H1 (cell line): ENCODE measurements at regions not wholly inside any gene's neighbourhood (a gene's known extent, or its start where the extent isn't known, plus 50 kb on each side); places are given as distances from the start of the nearest gene placed in this dataset.

Experiments
- CTCF ChIA-PET: fragments of 300-600 bp; sonication (Branson Sonifier 250); formaldehyde crosslinking; loops from one replicate; lab custom pipeline; 2021; ENCODE audit not compliant: partially characterized antibody; lab: Charles Lee
- POLR2A ChIA-PET: fragments of 300-600 bp; sonication (Branson Sonifier 250); formaldehyde crosslinking; loops from one replicate; lab custom pipeline; 2021; ENCODE audit warnings: inconsistent platforms; ENCODE audit not compliant: partially characterized antibody; lab: Charles Lee
- DNase-seq, 2 experiments: peaks; one replicate each; pipeline versions ENCODE4 v3.0.0 to v3.0.0-alpha.2; 2010 to 2022; ENCODE audit warnings: low spot score in 2 of 2, low read depth in 1 of 2, mixed read lengths in 1 of 2
- FAIRE-seq: peaks from 2 replicates; lab custom pipeline; 2011; peaks lifted over from hg19 to GRCh38; lab: Jason Lieb, UNC
- H2AFZ ChIP-seq: 2 replicates; pipeline ENCODE4 v1.8.1; 2012; ENCODE audit warnings: low read length, inconsistent platforms
- H2AK5ac ChIP-seq: 2 replicates; pipeline ENCODE4 v1.6.1; 2013; ENCODE audit warnings: low read depth, low read length
- H2BK120ac ChIP-seq: replicated peaks from 2 replicates; pipeline ENCODE3; 2013; ENCODE audit warnings: low read depth, low read length, inconsistent platforms
- H2BK12ac ChIP-seq: 2 replicates; pipeline ENCODE4 v1.6.1; 2013; ENCODE audit warnings: low read depth, low read length
- H2BK15ac ChIP-seq: 2 replicates; pipeline ENCODE4 v1.6.1; 2013; ENCODE audit warnings: low read length
- H2BK20ac ChIP-seq: 2 replicates; pipeline ENCODE4 v1.6.1; 2013; ENCODE audit warnings: low read length
- H2BK5ac ChIP-seq: 2 replicates; pipeline ENCODE4 v1.6.1; 2013; ENCODE audit warnings: low read depth, low read length
- H3K14ac ChIP-seq: 2 replicates; pipeline ENCODE4 v1.6.1; 2013; ENCODE audit warnings: inconsistent platforms; ENCODE audit not compliant: insufficient read length
- H3K18ac ChIP-seq: 2 replicates; pipeline ENCODE4 v1.6.1; 2013; ENCODE audit warnings: low read length; ENCODE audit errors: extremely low read depth
- H3K23ac ChIP-seq: 2 replicates; pipeline ENCODE4 v1.6.1; 2013; ENCODE audit warnings: inconsistent platforms; ENCODE audit not compliant: insufficient read length
- H3K23me2 ChIP-seq: 2 replicates; pipeline ENCODE4 v1.6.1; 2013; ENCODE audit warnings: low read depth, low read length
- H3K27ac ChIP-seq: 2 replicates; pipeline ENCODE4 v1.6.1; 2011; ENCODE audit warnings: low read depth, low read length, inconsistent platforms
- H3K27me3 ChIP-seq, 4 experiments: replicated peaks in 1 of 4; 1 replicate in 1 of 4; 2 replicates in 3 of 4; pipeline versions ENCODE4 v1.6.1 to v1.8.1; 2011 to 2013; ENCODE audit warnings: low read length in 3 of 4, mild to moderate bottlenecking in 3 of 4, inconsistent platforms in 2 of 4, mixed read lengths in 2 of 4, moderate library complexity in 1 of 4; ENCODE audit not compliant: control insufficient read depth in 3 of 4, insufficient read depth in 3 of 4; ENCODE audit errors: extremely low read depth in 1 of 4
- H3K36me3 ChIP-seq, 4 experiments: 2 replicates each; pipeline versions ENCODE4 v1.6.1 to v1.8.1; 2011 to 2013; ENCODE audit warnings: mild to moderate bottlenecking in 4 of 4, low read length in 3 of 4, moderate library complexity in 2 of 4, control low read depth in 1 of 4, inconsistent platforms in 1 of 4; ENCODE audit not compliant: insufficient read depth in 4 of 4, control insufficient read depth in 2 of 4
- H3K4ac ChIP-seq: replicated peaks from 2 replicates; pipeline ENCODE3; 2013; ENCODE audit warnings: low read length, low read depth, mixed read lengths, inconsistent platforms; ENCODE audit not compliant: insufficient read length
- H3K4me1 ChIP-seq, 4 experiments: replicated peaks in 1 of 4; 1 replicate in 1 of 4; 2 replicates in 3 of 4; pipeline versions ENCODE4 v1.6.1 to v1.8.1; 2011 to 2013; ENCODE audit warnings: low read length in 3 of 4, inconsistent platforms in 2 of 4, mixed read lengths in 1 of 4; ENCODE audit not compliant: insufficient read depth in 4 of 4, control insufficient read depth in 3 of 4
- H3K4me2 ChIP-seq, 2 experiments: 2 replicates each; pipeline versions ENCODE4 v1.6.1 to v1.8.1; 2011 to 2013; ENCODE audit warnings: low read depth in 2 of 2, low read length in 2 of 2, control low read depth in 1 of 2, inconsistent platforms in 1 of 2, mild to moderate bottlenecking in 1 of 2; ENCODE audit not compliant: insufficient read depth in 1 of 2
- H3K4me3 ChIP-seq, 4 experiments: fragments of 200-600, 300-600 bp in 1 of 4; sonication (generic), shearing (Covaris generic), sonication (Bioruptor Twin) in 1 of 4; 2 replicates each; pipeline versions ENCODE4 v1.5.1 to v1.8.1; 2011 to 2016; ENCODE audit warnings: low read length in 4 of 4, low read depth in 3 of 4, control low read depth in 2 of 4, inconsistent platforms in 2 of 4, mild to moderate bottlenecking in 2 of 4, mixed read lengths in 1 of 4, moderate library complexity in 1 of 4; ENCODE audit not compliant: insufficient read depth in 2 of 4; ENCODE audit errors: extremely low read depth in 1 of 4
- H3K56ac ChIP-seq: replicated peaks from 2 replicates; pipeline ENCODE3; 2013; ENCODE audit warnings: low read depth, mild to moderate bottlenecking, mixed read lengths, low read length, inconsistent platforms; ENCODE audit not compliant: insufficient read length
- H3K79me1 ChIP-seq: 2 replicates; pipeline ENCODE4 v1.6.1; 2013; ENCODE audit warnings: low read depth, low read length, control low read depth
- H3K79me2 ChIP-seq, 2 experiments: 2 replicates each; pipeline versions ENCODE4 v1.6.1 to v1.8.1; 2012 to 2013; ENCODE audit warnings: low read length in 2 of 2, mild to moderate bottlenecking in 2 of 2, inconsistent platforms in 1 of 2; ENCODE audit not compliant: insufficient read depth in 2 of 2, control insufficient read depth in 1 of 2
- H3K9ac ChIP-seq, 4 experiments: replicated peaks in 1 of 4; 1 replicate in 1 of 4; 2 replicates in 3 of 4; pipeline versions ENCODE4 v1.6.1 to v1.8.1; 2011 to 2013; ENCODE audit warnings: low read depth in 3 of 4, low read length in 3 of 4, control low read depth in 2 of 4, mild to moderate bottlenecking in 2 of 4, moderate library complexity in 2 of 4, inconsistent platforms in 1 of 4; ENCODE audit errors: extremely low read depth in 1 of 4
- H3K9me3 ChIP-seq, 2 experiments: 2 replicates each; pipeline versions ENCODE4 v1.6.1 to v1.8.1; 2012 to 2013; ENCODE audit warnings: mild to moderate bottlenecking in 2 of 2, moderate library complexity in 2 of 2, control low read depth in 1 of 2, inconsistent platforms in 1 of 2, low read depth in 1 of 2, low read length in 1 of 2, mixed read lengths in 1 of 2; ENCODE audit not compliant: insufficient read depth in 2 of 2
- H4K20me1 ChIP-seq, 2 experiments: replicated peaks in 1 of 2; 2 replicates each; pipeline versions ENCODE3 to v1.8.1; 2011 to 2013; ENCODE audit warnings: inconsistent platforms in 2 of 2, low read length in 2 of 2, mild to moderate bottlenecking in 1 of 2; ENCODE audit not compliant: insufficient read depth in 2 of 2, control insufficient read depth in 1 of 2
- H4K5ac ChIP-seq: 2 replicates; pipeline ENCODE4 v1.6.1; 2013; ENCODE audit warnings: low read length, low read depth, mixed read lengths, inconsistent platforms; ENCODE audit not compliant: insufficient read length
- H4K8ac ChIP-seq: 2 replicates; pipeline ENCODE4 v1.8.0; 2013; ENCODE audit warnings: mild to moderate bottlenecking, moderate library complexity, low read length, inconsistent platforms; ENCODE audit not compliant: insufficient read depth; ENCODE audit errors: extremely low read depth
- H4K91ac ChIP-seq: replicated peaks from 2 replicates; pipeline ENCODE3; 2013; ENCODE audit warnings: low read length, mixed read lengths, inconsistent platforms; ENCODE audit not compliant: insufficient read length
- BCL11A ChIP-seq, 2 experiments: IDR thresholded peaks; one replicate each; pipeline ENCODE4 v1.6.1; 2011; ENCODE audit warnings: low read depth in 2 of 2, low read length in 2 of 2, mild to moderate bottlenecking in 2 of 2
- CHD2 ChIP-seq: IDR thresholded peaks from 2 replicates; pipeline ENCODE4 v1.6.1; 2012; ENCODE audit warnings: low read length, improper control_type of control experiment
- JUND ChIP-seq: IDR thresholded peaks from 2 replicates; pipeline ENCODE4 v1.6.1; 2011; ENCODE audit warnings: mild to moderate bottlenecking, improper control_type of control experiment, low read length
- KDM5A ChIP-seq: fragments of 200-600 bp; IDR thresholded peaks from 2 replicates; pipeline ENCODE4 v1.7.1; 2012; ENCODE audit warnings: mild to moderate bottlenecking, low read length, inconsistent platforms, mixed read lengths
- POLR2AphosphoS5 ChIP-seq: IDR thresholded peaks from 2 replicates; pipeline ENCODE4 v1.6.1; 2011; ENCODE audit warnings: low read depth, low read length
- SIX5 ChIP-seq: IDR thresholded peaks from 2 replicates; pipeline ENCODE4 v1.6.1; 2011; ENCODE audit warnings: mild to moderate bottlenecking, low read depth, low read length
- TEAD4 ChIP-seq: IDR thresholded peaks from 2 replicates; pipeline ENCODE4 v1.6.1; 2012; ENCODE audit warnings: low read depth, low read length, inconsistent platforms, mixed read lengths
- WGBS, 2 experiments: shearing (Covaris generic) in 1 of 2; methylation state at CpG; one replicate each; pipeline versions ENCODE4 v1.1.6 to v1.1.7; 2013 to 2015; ENCODE audit warnings: low lambda C conversion rate in 2 of 2, mixed read lengths in 2 of 2, inconsistent platforms in 1 of 2, low coverage in 1 of 2, missing lambda C conversion rate in 1 of 2; ENCODE audit not compliant: insufficient replicate concordance in 2 of 2, insufficient coverage in 1 of 2, insufficient read length in 1 of 2; ENCODE audit errors: extremely low coverage in 1 of 2, missing lambda C conversion rate in 1 of 2; 5-methylcytosine and 5-hydroxymethylcytosine counted together

- DNase-seq (no peak), FAIRE-seq (no peak)
- WGBS, 2 experiments: 90% methylated on average over 6 of the region's 6 CpGs; no CpG with 5 or more reads in 1 of the 2 experiments
- Histone ChIP-seq H2BK5ac (no peak overlapping the region), H3K23me2 (no peaks in the 10 kb centered on the region), H3K4me1 (peaks cover 0 to 10% (median 5%) of the 10 kb centered on the region in 4 experiments; a peak in 5 of 7 replicates), H3K27ac (no peak overlapping the region), H2BK15ac (no peak overlapping the region), H3K27me3 (no peaks in the 10 kb centered on the region; a peak in 1 of 7 replicates), H2AK5ac (no peak overlapping the region), H3K4me3 (no peak overlapping the region), H2BK20ac (no peak overlapping the region), H3K9me3 (no peaks in the 10 kb centered on the region), H2AFZ (no peak overlapping the region), H4K5ac (no peak overlapping the region), H3K79me2 (no peaks in the 10 kb centered on the region), H4K91ac (no peak overlapping the region), H3K18ac (no peak overlapping the region), H3K56ac (no peak overlapping the region), H3K36me3 (no peaks in the 10 kb centered on the region), H3K9ac (no peak overlapping the region), H2BK12ac (no peak overlapping the region), H3K4me2 (no peak overlapping the region), H3K79me1 (no peaks in the 10 kb centered on the region), H4K20me1 (no peaks in the 10 kb centered on the region), H4K8ac (no peak overlapping the region), H3K14ac (no peak overlapping the region)
- POLR2A ChIA-PET: no interaction called here
- CTCF ChIA-PET: interaction anchor here (0.6 kb wide), 1 partner anchor 78 kb away, joined by 6 read pairs; no protein-coding TSS in a partner anchor
- no peak for TF ChIP-seq SIX5
- no peak for TF ChIP-seq TEAD4
- no peak for TF ChIP-seq BCL11A (IDR thresholded peaks at IDR 0.05; ENCODE audit: low read depth in 2 of 2, low read length in 2 of 2)
- no peak for TF ChIP-seq CHD2
- no peak for TF ChIP-seq KDM5A
- no peak for TF ChIP-seq POLR2AphosphoS5
- no peak for TF ChIP-seq JUND
- TF ChIP-seq, all 59 proteins: peak for 0
- Histone ChIP-seq H3K23ac (no peak overlapping the region), H3K4ac (no peak overlapping the region), H2BK120ac (no peak overlapping the region)
Measured at GRCh38 chr1:37246631-37247030, 212.3 kb upstream of the GRIK3 start.
